K562 (cell line): ENCODE measurements at regions not wholly inside any gene's neighbourhood (a gene's known extent, or its start where the extent isn't known, plus 50 kb on each side); places are given as distances from the start of the nearest gene placed in this dataset.

ENCODE experiments used
- ATAC-seq: fragments of 200-7000 bp; cut with Tn5 transposase; 3 replicates; pipeline ENCODE4 v1.9.1; 2020; ENCODE audit warnings: moderate library complexity
- BruUV-seq: library from RNA; stranded (reverse); fragments of 400-500 nt; replicated peaks from 2 replicates; lab custom pipeline; 2021; lab: Mats Ljungman, UMichigan
- CTCF ChIA-PET: fragments of 300-600 bp; formaldehyde crosslinking; extraction: SDS; loops from one replicate; lab custom pipeline; 2021; ENCODE audit warnings: low intra/inter-chr PET ratio; lab: Yijun Ruan, JAX
- POLR2A ChIA-PET: fragments of 300-600, 350-650 bp; sonication (Branson Sonifier 250); formaldehyde crosslinking; extraction: SDS; loops from one replicate; lab custom pipeline; 2021; ENCODE audit warnings: antibody characterized with exemption, inconsistent platforms; lab: Yijun Ruan, JAX
- DNase-seq, 4 experiments: peaks; one replicate each; pipeline versions ENCODE4 v3.0.0 to v3.0.0-alpha.2; 2011 to 2018; ENCODE audit warnings: low spot score in 3 of 4, mixed read lengths in 3 of 4; ENCODE audit errors: extremely low read depth in 1 of 4
- FAIRE-seq: peaks from 2 replicates; lab custom pipeline; 2011; peaks lifted over from hg19 to GRCh38; lab: Jason Lieb, UNC
- H2AFZ ChIP-seq: 2 replicates; pipeline ENCODE4 v1.6.0; 2011; ENCODE audit warnings: low read depth, low read length, control low read depth, inconsistent platforms
- H3K27ac ChIP-seq: fragments of 200-600 bp; 3 replicates; pipeline ENCODE4 v1.8.0; 2011; ENCODE audit warnings: low read depth, mild to moderate bottlenecking, control low read depth, inconsistent platforms, low read length, moderate library complexity, mixed read lengths; ENCODE audit errors: extremely low read depth
- H3K27me3 ChIP-seq, 2 experiments: fragments of 300-600 bp in 1 of 2; 2 replicates in 1 of 2; 3 replicates in 1 of 2; pipeline versions ENCODE4 v1.6.0 to v1.8.0; 2011; ENCODE audit warnings: inconsistent platforms in 2 of 2, low read length in 2 of 2, mild to moderate bottlenecking in 1 of 2, mixed read lengths in 1 of 2, moderate library complexity in 1 of 2; ENCODE audit not compliant: control insufficient read depth in 2 of 2, insufficient read depth in 2 of 2
- H3K36me3 ChIP-seq: fragments of 300-600 bp; 3 replicates; pipeline ENCODE4 v1.8.0; 2011; ENCODE audit warnings: mild to moderate bottlenecking, low read length, inconsistent platforms; ENCODE audit not compliant: control insufficient read depth, insufficient read depth
- H3K4me1 ChIP-seq, 2 experiments: fragments of 200-600 bp in 1 of 2; replicated peaks in 1 of 2; 2 replicates in 1 of 2; 3 replicates in 1 of 2; pipeline versions ENCODE4 v1.5.1 to v1.8.0; 2011; ENCODE audit warnings: inconsistent platforms in 2 of 2, low read length in 2 of 2, mild to moderate bottlenecking in 1 of 2, mixed read lengths in 1 of 2, moderate library complexity in 1 of 2; ENCODE audit not compliant: control insufficient read depth in 2 of 2, insufficient read depth in 2 of 2
- H3K4me2 ChIP-seq: 2 replicates; pipeline ENCODE4 v1.6.1; 2011; ENCODE audit warnings: low read length, control low read depth, inconsistent platforms, mixed read lengths; ENCODE audit not compliant: insufficient read depth
- H3K4me3 ChIP-seq: fragments of 200-600 bp; sonication (generic), shearing (Covaris generic); 2 replicates; pipeline ENCODE4 v1.5.1; 2016; ENCODE audit warnings: control low read depth, inconsistent platforms
- H3K79me2 ChIP-seq: fragments of 200-600 bp; 3 replicates; pipeline ENCODE4 v1.8.0; 2011; ENCODE audit warnings: low read length, inconsistent platforms; ENCODE audit not compliant: control insufficient read depth, insufficient read depth
- H3K9ac ChIP-seq, 2 experiments: 2 replicates each; pipeline versions ENCODE4 v1.6.0 to v1.6.1; 2011; ENCODE audit warnings: low read depth in 2 of 2, low read length in 2 of 2, control low read depth in 1 of 2, inconsistent platforms in 1 of 2, mild to moderate bottlenecking in 1 of 2, mixed read lengths in 1 of 2; ENCODE audit not compliant: insufficient read depth in 1 of 2
- H3K9me1 ChIP-seq: one replicate; pipeline ENCODE4 v1.6.0; 2011; ENCODE audit warnings: inconsistent platforms, mild to moderate bottlenecking, low read length, moderate library complexity; ENCODE audit not compliant: control insufficient read depth, insufficient read depth
- H3K9me3 ChIP-seq: replicated peaks from 2 replicates; pipeline ENCODE4 v1.5.1; 2011; ENCODE audit warnings: low read depth, low read length, inconsistent platforms; ENCODE audit not compliant: control insufficient read depth, insufficient read depth
- H4K20me1 ChIP-seq: replicated peaks from 2 replicates; pipeline ENCODE4 v1.6.1; 2011; ENCODE audit warnings: low read length, inconsistent platforms, mixed read lengths; ENCODE audit not compliant: control insufficient read depth, insufficient read depth
- CREB3 ChIP-seq: fragments of 450-650 bp; conservative IDR thresholded peaks from 2 replicates; pipeline ENCODE4 v1.6.1; 2016; ENCODE audit warnings: missing genetic modification characterization, low read depth, mild to moderate bottlenecking, missing compliant biosample characterization, moderate library complexity
- FOS ChIP-seq: IDR thresholded peaks from 3 replicates; pipeline ENCODE4 v1.6.1; 2011; ENCODE audit not compliant: insufficient read length; ENCODE audit errors: extremely low read depth
- HNRNPLL ChIP-seq: fragments of 200-400 bp; formaldehyde crosslinking; IDR thresholded peaks from 2 replicates; pipeline ENCODE4 v1.6.1; 2017; ENCODE audit warnings: low read length, low read depth, mild to moderate bottlenecking; ENCODE audit not compliant: poor library complexity, severe bottlenecking
- IRF9 ChIP-seq: fragments of 450-650 bp; IDR thresholded peaks from 2 replicates; pipeline ENCODE4 v1.6.1; 2016; ENCODE audit warnings: missing biosample characterization, missing genetic modification characterization
- LCOR ChIP-seq: sonication (generic); formaldehyde crosslinking; IDR thresholded peaks from 2 replicates; pipeline ENCODE4 v1.8.0; 2022; ENCODE audit warnings: mild to moderate bottlenecking, missing genetic modification reagents
- MYC ChIP-seq, 2 experiments: fragments of 250-450 bp in 1 of 2; sonication (Bioruptor Pico) in 1 of 2; IDR thresholded peaks; 2 replicates each; pipeline versions ENCODE4 v1.5.1 to v1.6.1; 2012 to 2021; ENCODE audit warnings: low read depth in 2 of 2, borderline replicate concordance in 1 of 2, improper control_type of control experiment in 1 of 2, low read length in 1 of 2, mild to moderate bottlenecking in 1 of 2, moderate library complexity in 1 of 2
- NCOR1 ChIP-seq: fragments of 450-650 bp; IDR thresholded peaks from 2 replicates; pipeline ENCODE4 v1.6.1; 2016; ENCODE audit warnings: mild to moderate bottlenecking, moderate library complexity
- PML ChIP-seq: IDR thresholded peaks from 2 replicates; pipeline ENCODE4 v1.6.1; 2012; ENCODE audit warnings: low read length, inconsistent platforms
- PPARD ChIP-seq: fragments of 250-450 bp; sonication (Bioruptor Pico); IDR thresholded peaks from 2 replicates; pipeline ENCODE4 v1.8.0; 2022; ENCODE audit warnings: inconsistent platforms, mild to moderate bottlenecking, moderate library complexity
- STAT6 ChIP-seq: sonication (generic); formaldehyde crosslinking; IDR thresholded peaks from 2 replicates; pipeline ENCODE4 v1.8.1; 2023; ENCODE audit warnings: mild to moderate bottlenecking, missing genetic modification reagents
- TAF15 ChIP-seq: fragments of 200-400 bp; formaldehyde crosslinking; IDR thresholded peaks from 2 replicates; pipeline ENCODE4 v1.6.1; 2017; ENCODE audit warnings: mild to moderate bottlenecking, low read depth, low read length, moderate library complexity
- ZNF217 ChIP-seq: sonication (generic); formaldehyde crosslinking; IDR thresholded peaks from 2 replicates; pipeline ENCODE4 v1.8.0; 2022; ENCODE audit warnings: mild to moderate bottlenecking, missing genetic modification reagents
- ZZZ3 ChIP-seq: fragments of 450-650 bp; IDR thresholded peaks from 2 replicates; pipeline ENCODE4 v1.6.1; 2016; ENCODE audit warnings: antibody characterized with exemption, mild to moderate bottlenecking, moderate library complexity
- WGBS: fragments of 100-300 bp; shearing (Covaris generic); methylation state at CpG from one replicate; pipeline ENCODE4 v1.1.6; 2016; ENCODE audit warnings: low coverage, mixed read lengths; ENCODE audit not compliant: insufficient coverage; ENCODE audit errors: missing lambda C conversion rate; 5-methylcytosine and 5-hydroxymethylcytosine counted together
- in situ Hi-C: fragments of 300-500 bp; cut with MboI; formaldehyde crosslinking; loops from 4 replicates; pipeline ENCODE4 v1.15.0; 2018; ENCODE audit warnings: inconsistent platforms, mixed read lengths
- intact Hi-C: fragments of 100-400 bp; cut with micrococcal nuclease; formaldehyde crosslinking; loops from 2 replicates; pipeline ENCODE4 v1.14.2; 2022

GRCh38 chr10:78571286-78571685 lies 497.5 kb upstream of the ZMIZ1 start:
- H3K79me2 ChIP-seq = no peaks in the 10 kb centered on the region
- 2% methylated on average over 7 of the region's 7 CpGs for WGBS
- DNase-seq (no peak), ATAC-seq (no peak), FAIRE-seq (no peak)
- in situ Hi-C loops = no loop called here
- intact Hi-C loops = no loop called here
- H3K4me2 ChIP-seq = no peak overlapping the region
- H3K4me1 ChIP-seq = no peaks in the 10 kb centered on the region
- H3K4me3 ChIP-seq = no peak overlapping the region
- no peak overlapping the region for H3K9ac ChIP-seq
- POLR2A ChIA-PET = no interaction called here
- H2AFZ ChIP-seq = no peak overlapping the region
- no peaks in the 10 kb centered on the region for H4K20me1 ChIP-seq
- no TSS peak for BruUV-seq
- no peak for TF ChIP-seq HNRNPLL
- no peak for TF ChIP-seq ZZZ3
- no peak for TF ChIP-seq PPARD (CRISPR knock-in tag)
- no peak for TF ChIP-seq TAF15
- TF ChIP-seq LCOR = no peak
- TF ChIP-seq ZNF217 = no peak
- TF ChIP-seq IRF9 (tag) = no peak
- TF ChIP-seq MYC (IDR thresholded peaks at IDR 0.05; ENCODE audit: low read depth, low read length) = no peak
- no peak for TF ChIP-seq MYC (CRISPR knock-in tag; IDR thresholded peaks at IDR 0.05; ENCODE audit: borderline replicate concordance, low read depth)
- TF ChIP-seq PML = no peak
- no peak for TF ChIP-seq NCOR1
- TF ChIP-seq CREB3 (tag) = no peak
- TF ChIP-seq STAT6 (CRISPR knock-in tag) = no peak
- no peak for TF ChIP-seq FOS
- CTCF ChIA-PET = no interaction called here
- H3K27me3 ChIP-seq = peaks cover 6 to 62% of the 10 kb centered on the region in 2 experiments; a peak in 4 of 5 replicates
- no peaks in the 10 kb centered on the region for H3K36me3 ChIP-seq
- no peaks in the 10 kb centered on the region for H3K9me1 ChIP-seq
- H3K9me3 ChIP-seq = no peaks in the 10 kb centered on the region
- no peak overlapping the region for H3K27ac ChIP-seq
